UCSD-AML1 (cell line): ENCODE measurements at regions not wholly inside any gene's neighbourhood (a gene's known extent, or its start where the extent isn't known, plus 50 kb on each side); places are given as distances from the start of the nearest gene placed in this dataset.
"Not testable (repeated sequence)": the region's sequence is repeated elsewhere in the genome, so short reads cannot be mapped to it uniquely, and the experiment has no call there.

Source experiments
- DNase-seq: peaks from one replicate; lab custom pipeline; 2025; ENCODE audit not compliant: unreplicated experiment; lab: John Stamatoyannopoulos, UW

- no peak for DNase-seq
These were observed 92.3 kb upstream of the ZNF438 start for GRCh38 chr10:31123946-31124345.

- DNase-seq = no peak
These were observed 93.2 kb upstream of the ZNF438 start for GRCh38 chr10:31124852-31125251.

DNA sequence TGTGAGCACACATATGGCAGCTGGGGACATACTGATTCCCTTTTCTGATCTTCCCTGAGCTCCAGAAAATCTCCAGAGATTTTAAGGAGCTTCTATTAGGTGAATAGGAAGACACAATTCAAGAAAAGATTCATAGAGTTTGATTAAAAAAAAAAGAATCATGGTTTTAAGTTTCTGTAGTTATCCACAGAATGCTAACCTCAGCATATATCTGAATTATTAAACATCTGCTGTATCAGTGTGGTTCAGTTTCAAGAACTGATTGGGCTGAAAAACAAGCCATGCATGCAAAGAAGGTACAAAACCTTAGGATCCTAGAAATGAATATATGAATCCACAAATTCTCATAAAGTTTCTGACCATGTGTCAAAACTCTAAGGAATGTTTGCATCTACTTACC lies 94.1 kb upstream of the ZNF438 start:
- DNase-seq = no peak

DNA sequence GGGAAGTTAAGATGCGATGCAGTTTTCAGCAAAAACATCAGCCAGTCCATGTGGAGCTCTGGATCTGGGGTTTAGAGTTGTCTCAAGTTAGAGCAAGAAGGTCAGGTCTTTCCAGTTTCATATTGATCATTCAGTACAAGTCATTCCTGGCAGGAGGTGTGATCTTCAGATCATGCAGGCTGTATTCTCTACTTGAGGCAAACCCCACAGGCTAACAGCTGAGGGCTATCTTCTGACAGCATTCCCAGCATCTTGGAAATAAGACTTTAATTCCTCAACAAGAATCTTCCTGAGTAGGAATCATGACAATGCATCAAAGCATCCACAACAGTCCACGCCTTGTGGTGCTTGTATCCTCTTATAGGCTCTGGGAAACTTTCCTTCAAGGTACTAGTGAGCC lies 94.9 kb upstream of the ZNF438 start:
- no peak for DNase-seq

DNA sequence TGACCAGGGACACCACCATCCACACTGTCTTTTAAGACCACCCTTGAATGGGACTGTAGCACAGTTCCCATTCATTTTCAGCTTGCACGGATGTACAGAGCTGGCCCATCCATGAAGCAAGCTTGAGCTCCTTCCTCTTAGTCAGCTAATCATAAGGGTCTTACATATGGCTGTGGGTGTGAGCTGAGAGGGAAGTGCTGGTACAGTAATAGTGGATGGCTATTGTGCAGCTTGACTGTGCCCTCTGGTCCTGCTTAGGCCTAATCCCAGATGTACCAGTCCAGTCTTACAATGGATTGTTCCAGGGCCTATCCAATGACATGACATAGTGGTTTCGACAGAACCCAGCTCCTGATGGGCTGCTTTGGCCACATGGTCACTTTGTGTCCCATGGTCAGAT lies 96.9 kb upstream of the ZNF438 start:
- no peak for DNase-seq

DNA sequence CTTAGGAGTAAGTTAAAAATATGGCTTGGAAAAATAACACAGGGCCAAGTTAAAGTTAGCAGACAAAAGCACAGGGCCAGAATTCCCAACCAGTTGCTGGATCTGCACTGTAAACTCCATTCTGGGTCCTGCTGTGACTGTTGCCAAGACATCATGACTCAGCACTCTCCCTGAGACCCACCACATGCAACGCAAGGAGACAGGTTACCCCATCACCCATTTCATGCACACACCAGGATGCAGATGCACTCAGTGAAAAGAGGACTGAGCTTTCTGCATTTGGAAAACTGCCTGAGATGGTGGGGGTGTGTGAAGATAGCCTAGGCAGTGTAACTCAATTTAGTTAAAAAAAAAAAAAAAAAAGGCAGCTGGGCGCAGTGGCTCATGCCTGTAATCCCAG lies 97.6 kb upstream of the ZNF438 start:
- DNase-seq = no peak

DNA sequence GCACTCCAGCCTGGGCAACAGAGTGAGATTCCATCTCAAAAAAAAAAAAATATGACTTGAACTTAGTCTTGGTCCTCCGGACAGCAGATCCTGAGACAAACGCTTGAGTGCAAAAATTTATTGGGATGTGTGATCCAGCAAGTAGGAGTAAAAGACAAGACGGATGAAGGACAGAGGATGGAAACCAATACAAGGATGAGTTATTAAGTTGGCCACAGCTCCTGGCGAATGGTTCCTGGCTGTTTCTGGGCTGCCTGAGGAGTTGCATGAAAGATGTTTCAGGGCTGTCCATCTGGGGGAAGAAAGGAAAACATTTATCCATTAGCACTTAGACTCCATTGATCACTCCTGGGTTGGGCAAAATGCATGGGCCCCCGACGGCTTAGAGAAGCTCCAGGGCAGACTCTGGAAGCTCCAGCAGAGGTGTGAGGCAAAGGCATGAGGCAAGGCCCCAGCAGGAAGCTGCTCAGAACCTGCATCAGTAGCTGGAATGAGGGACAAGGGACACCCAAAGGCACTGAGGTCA lies 98.3 kb upstream of the ZNF438 start:
- DNase-seq = no peak

- DNase-seq = no peak
These were observed 98.7 kb upstream of the ZNF438 start for GRCh38 chr10:31130406-31130805.

DNA sequence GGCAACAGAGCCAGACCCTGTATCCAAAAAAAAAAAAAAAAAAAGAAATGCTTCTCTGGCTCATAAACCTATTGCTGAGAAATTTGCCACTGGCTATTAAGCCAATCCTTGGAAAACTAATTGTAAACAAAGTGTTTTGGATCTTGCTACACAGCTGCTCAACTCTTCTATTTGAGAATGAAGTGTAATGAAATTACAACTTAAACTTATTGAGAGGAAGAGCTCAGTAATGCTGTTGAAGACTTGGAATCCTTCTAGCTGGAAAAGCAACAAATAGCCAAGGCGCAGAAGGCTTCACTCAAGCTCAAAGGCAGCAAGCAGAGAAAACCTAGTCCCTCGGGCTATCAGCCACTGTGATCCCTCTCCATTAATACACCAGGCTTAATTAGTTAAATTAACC lies 99.6 kb upstream of the ZNF438 start:
- DNase-seq = no peak

DNA sequence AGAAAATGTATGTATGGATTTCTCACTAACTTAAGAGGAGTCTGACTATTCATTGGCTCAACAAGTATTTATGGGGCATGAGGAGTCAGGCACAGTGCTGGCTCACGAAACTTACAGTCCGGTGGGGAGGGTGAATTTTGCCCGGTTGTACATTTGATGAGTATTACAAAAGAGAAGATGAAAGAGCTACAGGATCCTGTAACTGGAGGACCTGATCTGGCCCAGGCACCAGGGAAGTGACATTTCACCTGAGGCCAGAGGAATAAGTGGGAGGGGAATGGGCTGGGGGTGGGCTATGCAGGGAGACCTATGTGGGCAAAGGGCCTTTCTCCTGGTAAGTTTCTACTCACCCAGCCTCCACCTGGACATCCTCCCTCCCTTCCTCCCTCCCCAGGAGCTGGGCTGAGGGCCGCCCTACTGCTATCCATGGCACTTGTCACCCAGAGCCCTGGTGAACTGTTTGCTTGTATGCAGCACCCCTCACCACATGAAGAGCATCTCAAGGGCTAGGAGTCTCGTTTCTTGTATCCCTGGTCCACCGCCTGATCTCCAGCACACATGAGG lies 101.1 kb upstream of the ZNF438 start:
- no peak for DNase-seq

GRCh38 chr10:31133251-31133791 lies 101.7 kb upstream of the ZNF438 start:
- no peak for DNase-seq

DNA sequence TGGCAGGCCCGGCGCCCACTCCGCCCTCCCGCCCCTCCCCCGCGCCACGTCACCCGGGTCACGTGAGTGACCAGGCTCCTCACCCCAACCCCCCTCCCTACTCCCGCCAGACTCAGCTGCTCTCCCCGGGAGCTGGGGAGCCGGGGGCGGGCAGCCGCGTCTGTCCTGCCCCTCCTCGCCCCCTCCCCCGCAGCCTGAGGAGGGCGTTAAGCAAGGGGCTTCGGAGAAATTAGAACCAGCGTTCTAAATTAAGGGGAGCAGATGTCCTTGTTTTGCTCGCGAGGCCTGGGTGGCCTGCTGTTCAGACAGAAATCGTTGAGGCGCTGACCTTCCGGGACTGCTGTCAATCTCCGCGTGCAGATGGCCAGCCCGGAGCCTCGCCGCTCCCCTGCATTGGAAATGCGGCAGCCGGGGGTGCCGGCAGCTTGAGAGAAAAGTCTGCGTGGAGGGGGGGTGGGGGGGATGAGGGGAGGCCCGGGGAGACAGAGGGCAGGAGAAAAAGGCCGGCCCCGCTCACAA lies 102.2 kb upstream of the ZNF438 start:
- no peak for DNase-seq

GRCh38 chr10:31134311-31134952 lies 102.8 kb upstream of the ZNF438 start:
- DNase-seq = peak; percentile 39

GRCh38 chr10:31135171-31135570 lies 103.5 kb upstream of the ZNF438 start:
- no peak for DNase-seq

- not testable (repeated sequence) for DNase-seq
These were observed 104.1 kb upstream of the ZNF438 start for GRCh38 chr10:31135791-31136190.

- no peak for DNase-seq
These were observed 104.7 kb upstream of the ZNF438 start for GRCh38 chr10:31136386-31136785.

DNA sequence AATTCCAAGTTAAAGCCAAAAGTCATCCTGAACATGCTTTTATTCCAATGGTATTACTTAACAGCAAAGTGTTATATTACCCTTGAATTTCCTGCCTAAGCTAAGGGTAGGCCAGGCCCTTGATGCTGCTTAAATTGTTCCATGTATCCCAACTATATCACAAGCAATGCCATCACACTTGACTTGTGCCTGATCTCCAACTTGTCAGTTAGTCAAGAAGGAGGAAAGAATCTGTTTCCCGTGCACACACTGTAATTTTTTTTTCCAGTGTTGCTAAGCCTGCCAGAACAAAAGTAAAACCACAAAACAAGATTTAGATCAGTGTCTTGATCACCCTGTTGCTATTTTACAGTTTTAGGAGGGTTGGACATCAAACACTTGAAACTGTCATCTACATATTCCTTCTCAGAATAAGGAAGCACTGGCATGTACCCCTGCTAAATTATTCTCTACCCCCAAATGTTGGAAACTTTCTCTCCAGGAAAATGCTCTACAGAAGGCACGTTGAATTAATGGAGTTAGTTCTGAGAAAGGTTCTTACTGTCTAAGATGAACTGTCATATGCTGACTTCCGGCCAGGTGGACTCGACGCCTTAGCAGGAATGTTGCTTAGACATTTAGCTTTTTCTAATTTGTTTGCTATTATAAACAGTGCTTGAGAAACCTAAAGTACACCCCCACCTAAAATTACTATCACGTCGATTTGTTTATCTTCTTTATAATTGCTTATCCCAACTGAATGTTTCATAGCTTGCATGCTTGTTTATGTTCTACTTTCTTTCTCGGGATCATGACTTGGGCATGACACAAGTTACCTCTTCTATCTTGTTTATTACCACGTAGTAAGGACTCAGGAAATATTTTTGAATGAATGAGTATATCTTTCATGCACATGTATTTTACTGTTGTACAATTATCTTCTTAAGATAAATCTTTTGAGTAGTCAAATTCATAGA lies 105.5 kb upstream of the ZNF438 start:
- DNase-seq = no peak

- DNase-seq = no peak
These were observed 106.4 kb upstream of the ZNF438 start for GRCh38 chr10:31138026-31138553.

DNA sequence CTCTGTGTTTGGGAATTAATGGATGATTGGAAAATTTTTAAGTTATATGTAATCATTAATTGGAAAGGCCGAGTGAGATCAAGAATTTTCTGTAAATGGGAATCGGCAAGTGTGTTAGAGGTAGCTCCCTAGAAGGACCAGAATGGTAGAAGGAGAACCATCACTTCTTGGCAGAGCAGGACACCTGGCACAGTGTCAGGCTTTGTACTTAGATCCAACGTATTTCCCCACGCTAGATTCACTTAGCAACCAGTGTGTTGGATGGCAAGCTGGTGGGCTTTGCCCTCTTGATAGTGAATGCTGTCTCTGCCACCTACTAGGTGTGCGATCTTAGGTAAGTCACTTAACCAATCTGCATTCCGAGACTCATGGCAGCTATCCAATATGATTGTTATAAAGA lies 107.8 kb upstream of the ZNF438 start:
- no peak for DNase-seq

DNA sequence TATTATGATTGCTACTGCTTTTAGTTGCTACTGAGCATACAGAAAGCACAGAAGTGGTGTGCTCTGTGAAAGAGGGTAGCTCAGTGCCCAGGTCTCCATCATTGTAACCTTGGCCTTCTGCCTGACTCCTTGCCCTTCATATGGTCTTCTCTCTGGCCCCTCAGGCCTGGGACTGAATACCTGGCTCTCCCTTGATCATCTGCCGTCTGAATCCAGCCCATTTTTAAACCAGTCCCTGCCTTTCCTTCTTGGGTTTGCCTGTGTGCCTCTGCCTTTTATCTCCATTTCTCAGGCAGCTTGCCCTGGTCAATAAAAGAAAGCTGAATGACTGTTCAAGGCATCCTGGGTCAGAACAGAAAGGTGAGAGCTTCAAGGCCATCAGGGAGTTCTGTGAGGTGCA lies 109.1 kb upstream of the ZNF438 start:
- no peak for DNase-seq

DNA sequence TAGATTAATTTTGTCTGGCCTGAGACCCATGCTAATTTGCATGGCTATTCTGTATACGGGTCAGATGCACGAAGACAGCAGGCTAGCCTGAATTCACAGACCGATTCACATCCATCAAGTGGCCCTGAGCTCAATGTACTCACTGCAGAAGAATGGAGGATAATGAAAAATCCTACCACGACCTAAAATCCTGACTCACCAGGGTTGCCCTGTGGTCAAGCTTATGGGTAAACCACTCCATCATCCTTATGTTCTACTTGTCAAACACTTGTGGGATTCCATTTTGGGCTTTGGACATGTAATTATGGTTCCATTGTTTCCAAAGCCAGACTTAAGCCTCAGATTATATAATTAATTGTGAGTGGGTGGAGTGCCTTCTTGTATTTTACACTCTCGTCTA lies 110.4 kb upstream of the ZNF438 start:
- DNase-seq = no peak
